SK-N-MC (cell line): ENCODE measurements at regions not wholly inside any gene's neighbourhood (a gene's known extent, or its start where the extent isn't known, plus 50 kb on each side); places are given as distances from the start of the nearest gene placed in this dataset.

Experiments used
- EZH2 ChIP-seq: fragments of 200-600 bp; sonication (generic); IDR thresholded peaks from one replicate; pipeline ENCODE4 v1.6.1; 2017; ENCODE audit warnings: antibody characterized with exemption
- FOXP2 ChIP-seq: optimal IDR thresholded peaks from 2 replicates; pipeline ENCODE3; 2011; ENCODE audit warnings: mild to moderate bottlenecking, moderate library complexity; ENCODE audit not compliant: insufficient read depth; ENCODE audit errors: extremely low read length, control extremely low read depth
- POLR2AphosphoS5 ChIP-seq: IDR thresholded peaks from 2 replicates; pipeline ENCODE4 v1.6.1; 2012; ENCODE audit warnings: mild to moderate bottlenecking, low read depth, low read length, borderline replicate concordance

DNA sequence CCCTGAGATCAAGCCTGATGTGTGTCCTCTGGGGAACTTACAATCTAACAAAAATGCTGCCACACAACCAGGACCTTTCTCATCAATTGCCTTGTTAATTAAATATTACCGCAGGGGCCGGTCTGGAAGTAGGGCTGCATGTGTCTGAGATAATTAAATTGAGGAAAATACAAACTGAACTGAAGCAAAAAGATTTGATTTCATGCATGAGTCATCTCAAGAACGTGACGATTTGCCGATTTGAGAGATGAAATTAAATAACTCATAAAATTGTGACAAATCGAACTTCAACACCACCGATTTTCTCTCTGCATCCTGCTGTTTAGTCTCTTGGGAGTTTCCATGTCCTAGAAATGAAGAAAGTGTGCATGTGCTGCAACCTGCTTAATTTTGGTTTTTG lies 94.6 kb upstream of the DAAM1 start:
- TF ChIP-seq POLR2AphosphoS5 (no peak), EZH2 (no peak), FOXP2 (no peak)
